NCI-H1417 treated with DMSO at 0.1 percent for 48 hours (cell line): ENCODE measurements at regions not wholly inside any gene's neighbourhood (a gene's known extent, or its start where the extent isn't known, plus 50 kb on each side); places are given as distances from the start of the nearest gene placed in this dataset.

Experiments
- DNase-seq: peaks from one replicate; lab custom pipeline; 2025; lab: John Stamatoyannopoulos, UW

DNA sequence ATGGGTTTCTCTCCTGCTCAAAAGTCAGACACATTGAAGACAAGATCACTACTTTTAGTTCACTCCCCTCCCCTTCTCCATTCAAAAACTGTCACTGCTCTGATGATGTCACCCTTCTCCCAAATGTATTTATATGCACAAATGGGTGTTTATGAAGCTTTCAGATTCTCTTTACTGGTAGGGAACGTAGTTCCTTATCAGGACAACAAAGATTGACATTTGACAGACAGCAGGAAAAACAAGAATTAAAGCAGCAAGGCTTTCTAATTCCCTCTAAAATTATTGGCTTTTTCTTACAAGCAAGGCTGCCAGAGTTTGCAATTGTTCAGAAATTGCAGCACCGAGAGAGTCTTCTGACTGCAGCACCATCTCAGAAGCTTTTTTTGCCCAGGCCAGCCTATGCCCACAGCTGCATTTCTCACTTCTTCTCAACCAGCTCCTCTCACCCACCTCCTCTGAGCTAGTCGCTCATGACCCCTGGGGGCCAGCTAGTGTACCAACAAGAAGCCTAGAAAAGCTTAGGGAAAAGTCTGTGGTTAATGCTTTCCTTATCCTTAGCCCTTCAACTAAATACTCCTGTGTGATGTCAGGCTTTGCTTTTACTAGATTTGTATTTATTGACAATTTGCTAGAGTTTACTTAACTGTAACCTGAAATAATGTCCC is 265.1 kb downstream of the HTR7 start:
- no peak for DNase-seq

DNA sequence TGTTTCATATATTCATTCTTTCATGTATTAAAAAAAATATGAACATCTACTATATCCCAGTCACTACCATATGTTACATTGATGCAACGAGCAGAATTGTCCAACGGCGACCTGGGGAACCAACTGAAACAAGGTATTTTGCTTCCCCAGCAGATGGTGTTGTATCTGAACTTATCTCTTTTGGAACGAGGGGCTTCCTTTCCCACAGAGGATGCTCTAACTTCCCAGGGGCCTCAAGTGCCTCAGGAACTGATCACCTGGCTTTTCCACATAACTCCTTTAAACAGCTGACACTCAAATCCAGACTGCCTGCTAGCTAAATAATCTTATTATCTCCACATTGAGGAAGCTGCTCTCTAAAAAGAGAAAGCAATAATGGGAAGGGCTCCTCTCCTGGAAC is 259.3 kb downstream of the HTR7 start:
- DNase-seq = no peak

DNA sequence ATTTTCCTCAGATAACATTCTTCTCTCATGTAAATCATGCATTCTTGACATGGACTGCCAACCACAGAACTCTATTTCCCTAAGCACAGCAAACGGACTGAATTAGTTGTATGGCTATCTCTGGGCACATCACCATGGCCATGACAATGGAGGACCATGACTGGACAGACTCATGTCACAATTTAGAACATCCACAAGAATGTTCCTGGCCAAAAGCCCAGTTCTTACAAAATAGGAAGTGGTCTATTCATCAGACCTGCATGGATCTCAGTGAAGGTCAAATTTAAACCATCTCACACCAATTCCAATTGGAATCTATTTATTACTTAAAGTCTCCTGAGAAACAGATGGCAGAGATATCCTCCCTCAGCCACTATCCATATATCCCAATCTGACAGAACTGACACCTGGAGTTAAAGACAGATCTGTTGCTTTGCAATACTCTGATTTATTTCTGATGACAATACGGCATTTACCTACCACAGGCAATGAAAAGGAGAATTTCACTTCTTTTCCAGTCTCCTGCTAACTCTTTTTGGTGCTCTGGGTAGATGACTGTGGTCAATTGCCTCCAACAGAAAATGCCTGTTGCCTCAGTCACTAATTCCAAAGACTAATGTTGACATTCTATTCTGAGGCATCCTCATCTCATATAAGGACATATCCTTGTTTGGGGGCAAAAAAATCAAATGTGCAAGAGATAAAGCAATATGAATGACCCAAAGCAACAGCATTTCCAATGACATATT is 254.8 kb downstream of the HTR7 start:
- DNase-seq = no peak

DNA sequence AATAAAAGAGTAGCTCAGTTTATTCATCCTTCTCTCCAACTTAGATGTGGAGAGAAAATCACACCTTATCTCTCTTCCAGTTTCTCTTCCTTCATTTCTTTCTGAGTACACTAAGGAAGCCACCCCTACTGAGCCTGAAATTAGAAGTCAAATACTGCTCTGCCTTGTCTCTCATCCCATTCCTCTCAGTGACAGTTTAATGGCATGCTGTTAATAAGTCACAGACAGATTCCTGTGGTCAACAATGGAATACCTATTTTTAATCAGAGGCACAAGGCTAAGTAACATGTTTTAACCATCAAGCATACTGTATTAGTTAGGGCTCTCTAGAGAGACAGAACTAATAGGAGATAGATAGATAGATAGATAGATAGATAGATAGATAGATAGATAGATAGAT is 253.2 kb downstream of the HTR7 start:
- DNase-seq = no peak

DNA sequence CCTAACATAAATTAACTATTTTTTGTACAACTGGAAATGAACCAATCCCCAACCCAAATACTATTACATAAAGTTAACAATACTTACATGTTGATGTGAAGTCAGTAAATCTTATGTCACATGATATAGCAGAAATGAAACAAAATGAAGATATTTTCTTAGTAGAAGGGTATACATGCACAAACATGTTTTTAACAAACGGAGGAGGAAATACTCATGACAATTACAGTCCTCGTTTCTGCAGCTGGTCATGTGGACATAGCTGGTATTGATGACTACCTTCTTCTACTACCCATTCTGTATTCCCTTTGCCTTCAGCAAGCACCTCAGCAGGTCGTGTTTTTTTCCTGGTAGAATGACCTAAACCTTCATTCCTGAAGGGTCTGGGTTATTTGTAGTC is 252.3 kb downstream of the HTR7 start:
- DNase-seq = no peak

DNA sequence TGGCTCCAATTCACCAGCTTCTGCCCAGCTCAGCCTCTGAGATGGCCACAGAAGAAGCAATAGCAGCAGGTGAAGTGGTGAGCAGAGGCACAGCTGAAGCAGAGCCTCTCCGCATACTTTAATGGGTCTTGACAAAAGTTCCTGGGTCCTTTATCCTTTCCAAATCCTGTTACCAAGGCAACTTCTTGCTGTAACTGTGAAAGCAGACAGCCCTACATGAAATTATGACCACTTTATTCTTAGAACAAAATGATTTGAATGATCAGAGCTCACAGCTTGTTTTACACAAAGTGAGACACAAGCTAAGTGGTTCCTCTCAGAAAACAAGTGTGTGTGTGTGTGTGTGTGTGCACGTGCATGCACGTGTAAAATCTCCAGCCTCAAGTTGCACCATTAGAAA is 245.6 kb downstream of the HTR7 start:
- DNase-seq = no peak

DNA sequence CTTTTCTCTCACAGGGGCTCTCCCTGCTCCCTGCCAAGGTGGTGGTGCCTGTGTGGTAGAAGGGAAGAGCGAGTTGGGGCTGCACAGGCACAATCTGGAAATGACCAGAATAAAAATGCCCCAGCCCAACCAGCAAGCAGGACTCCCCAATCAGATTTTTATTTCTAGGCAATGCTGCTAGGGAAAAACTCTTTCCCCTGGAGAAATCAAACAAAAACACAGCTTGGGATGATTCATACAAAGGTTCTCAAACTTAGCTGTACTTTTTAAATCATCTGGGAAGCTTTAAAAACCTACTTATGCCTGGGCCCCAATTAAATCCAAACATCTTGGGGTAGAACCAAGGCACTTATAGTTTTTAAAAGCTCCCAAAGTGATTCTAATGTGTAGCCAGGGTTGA is 243.2 kb downstream of the HTR7 start:
- no peak for DNase-seq

DNA sequence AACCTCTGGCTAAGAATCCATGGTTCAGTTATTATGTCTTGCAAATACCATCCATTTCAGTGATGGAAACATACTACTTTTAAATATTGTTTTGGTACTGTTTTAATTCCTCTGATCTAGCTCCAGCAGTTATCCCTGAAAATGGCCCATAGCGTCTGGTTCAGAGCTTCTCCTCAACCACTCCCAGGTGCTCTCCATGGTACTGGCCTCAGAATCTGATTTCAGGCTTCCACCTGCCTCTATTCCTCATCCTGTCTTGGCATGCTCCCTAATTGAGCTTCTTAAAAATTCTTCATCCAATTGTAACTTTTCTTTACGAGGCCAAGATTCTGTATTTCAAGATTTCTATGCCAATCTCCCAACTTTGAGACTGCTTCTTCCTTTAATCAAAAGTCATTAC is 236.3 kb downstream of the HTR7 start:
- DNase-seq = no peak

DNA sequence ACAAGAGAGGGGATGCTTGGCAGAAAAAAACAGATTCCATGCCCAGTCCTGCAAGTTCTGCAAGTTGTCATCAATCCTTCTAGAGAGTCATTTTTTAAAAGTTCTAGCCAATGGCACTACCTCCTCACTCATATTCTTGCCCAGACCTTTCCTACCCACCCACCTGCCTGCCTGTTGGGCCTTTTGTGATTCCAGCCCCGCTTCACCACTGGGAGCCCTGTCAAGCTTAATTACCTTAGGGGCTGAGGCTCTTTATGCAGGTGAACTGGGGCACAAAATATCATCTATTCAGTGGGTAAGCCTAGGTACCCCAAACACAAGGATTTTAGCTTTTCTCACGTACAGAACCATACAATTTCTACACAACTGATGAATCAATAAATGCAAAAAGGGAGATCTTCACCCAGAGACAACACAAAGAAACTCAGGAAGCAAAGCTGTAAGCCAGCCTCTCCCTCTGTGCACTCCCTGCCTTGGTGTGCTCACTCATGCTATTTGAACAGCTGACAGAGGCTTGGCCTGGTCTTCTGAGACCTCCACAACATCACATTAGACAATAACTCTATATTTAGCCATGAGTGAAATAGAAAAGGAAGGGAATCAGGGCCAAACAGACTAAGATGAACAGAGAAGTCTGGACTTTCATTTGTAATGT is 222.6 kb downstream of the HTR7 start:
- DNase-seq = no peak

DNA sequence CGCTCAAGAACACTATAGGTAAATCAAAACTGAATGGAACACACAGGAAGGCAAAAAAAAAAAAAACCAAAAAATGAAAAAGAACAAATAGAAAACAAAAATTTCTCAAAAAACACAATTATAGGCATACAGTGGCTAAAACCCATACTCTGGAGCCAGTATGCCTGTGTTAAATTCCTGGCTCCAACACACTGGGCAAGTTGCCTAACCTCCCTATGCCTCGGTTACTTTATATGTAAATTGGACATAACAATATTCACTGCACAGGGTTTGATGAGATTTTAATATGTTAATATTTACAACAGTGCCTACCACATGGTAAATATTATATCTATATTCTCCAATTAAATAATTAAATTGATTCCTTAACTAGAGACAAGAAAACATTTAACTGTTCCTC is 217.1 kb downstream of the HTR7 start:
- DNase-seq = no peak

DNA sequence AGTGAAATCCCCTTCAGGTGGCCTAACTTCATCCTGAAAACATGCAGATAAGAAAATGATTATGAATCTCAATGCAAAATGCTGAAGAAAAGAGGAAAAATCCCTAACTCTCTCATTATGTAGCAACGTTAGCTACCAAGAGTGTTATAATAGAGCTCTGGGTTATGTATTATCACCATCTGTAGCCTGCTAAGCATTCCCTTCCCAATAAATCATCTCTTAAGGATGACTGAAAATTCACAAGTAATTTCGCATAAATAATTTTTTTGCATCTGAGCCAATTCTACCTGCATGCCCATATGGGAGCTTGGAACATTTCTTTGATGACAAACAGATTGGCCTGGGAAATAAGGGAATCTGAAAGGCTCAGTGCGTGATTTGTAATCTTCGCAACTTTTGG is 216.1 kb downstream of the HTR7 start:
- DNase-seq = no peak

DNA sequence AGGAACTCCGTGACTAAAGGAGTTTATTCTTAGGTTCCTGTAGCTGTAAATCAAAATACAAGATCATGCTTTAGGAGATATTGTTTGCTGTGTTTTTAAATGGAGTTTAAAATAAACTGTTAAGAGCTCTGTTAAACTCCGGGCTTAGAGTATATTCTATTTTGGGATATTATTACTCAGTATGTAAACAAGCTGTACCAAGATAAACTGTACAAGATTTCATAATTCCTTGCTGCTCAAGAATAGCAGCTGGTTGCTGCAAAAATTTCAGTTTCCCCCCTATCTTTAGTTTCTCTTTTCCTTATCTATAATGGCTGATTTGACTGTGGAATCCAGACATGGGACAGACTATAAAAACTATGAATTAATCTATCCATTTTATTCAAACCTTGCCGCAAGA is 215.7 kb downstream of the HTR7 start:
- DNase-seq = no peak

DNA sequence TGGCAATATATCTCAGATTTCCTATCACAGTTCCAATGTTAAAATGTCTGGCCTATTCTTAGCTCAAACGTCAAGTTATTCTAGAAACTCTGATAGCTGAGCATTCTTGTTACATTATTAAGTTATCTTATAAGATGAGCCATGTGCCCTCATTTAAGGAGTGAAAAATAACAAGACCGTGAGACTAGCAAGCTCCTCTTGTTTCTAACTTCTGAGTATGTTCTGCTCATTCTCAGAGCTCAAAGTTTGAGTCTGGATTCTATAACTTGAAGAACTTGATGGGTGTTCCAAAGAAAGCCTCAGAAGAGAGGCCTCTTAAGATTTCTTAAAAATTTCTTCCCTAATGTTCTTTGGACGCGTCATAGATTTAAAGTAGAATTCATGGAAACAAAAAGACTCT is 215.2 kb downstream of the HTR7 start:
- DNase-seq = no peak

DNA sequence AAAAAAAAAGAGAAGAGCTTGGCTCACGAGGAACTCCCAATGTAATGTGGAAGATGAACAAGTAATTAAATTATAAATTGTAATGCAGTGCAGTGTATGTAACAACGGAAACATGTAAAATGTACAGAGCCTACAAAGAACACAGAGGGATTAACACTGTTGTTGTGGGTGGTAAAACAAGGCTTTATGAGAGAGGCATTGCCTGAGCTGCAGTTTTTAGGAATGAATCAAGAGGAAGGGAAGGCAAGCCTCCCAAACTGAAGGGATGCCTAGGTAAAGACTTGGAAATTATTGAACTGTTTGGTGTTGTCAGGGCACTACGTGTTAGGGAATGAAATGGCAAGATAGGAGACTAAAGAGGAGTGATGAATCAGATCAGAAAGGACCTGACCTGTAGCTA is 213.7 kb downstream of the HTR7 start:
- no peak for DNase-seq

DNA sequence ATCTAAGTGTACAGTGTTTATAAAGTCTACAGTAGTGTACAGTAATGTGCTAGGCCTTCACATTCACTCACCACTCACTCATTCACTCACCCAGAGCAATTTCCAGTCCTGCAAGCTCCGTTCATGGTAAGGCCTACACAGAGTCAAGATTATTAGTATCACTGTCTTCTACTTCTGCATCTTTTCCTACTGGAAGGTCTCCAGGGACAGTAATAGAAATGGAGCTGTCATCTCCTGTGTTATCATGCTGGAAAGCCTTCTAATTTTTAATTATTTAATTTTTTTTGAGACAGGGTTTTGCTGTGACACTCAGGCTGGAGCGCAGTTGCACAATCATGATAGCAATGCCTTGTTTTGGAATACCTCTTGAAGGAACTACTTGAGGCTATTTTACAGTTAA is 207.0 kb downstream of the HTR7 start:
- no peak for DNase-seq

DNA sequence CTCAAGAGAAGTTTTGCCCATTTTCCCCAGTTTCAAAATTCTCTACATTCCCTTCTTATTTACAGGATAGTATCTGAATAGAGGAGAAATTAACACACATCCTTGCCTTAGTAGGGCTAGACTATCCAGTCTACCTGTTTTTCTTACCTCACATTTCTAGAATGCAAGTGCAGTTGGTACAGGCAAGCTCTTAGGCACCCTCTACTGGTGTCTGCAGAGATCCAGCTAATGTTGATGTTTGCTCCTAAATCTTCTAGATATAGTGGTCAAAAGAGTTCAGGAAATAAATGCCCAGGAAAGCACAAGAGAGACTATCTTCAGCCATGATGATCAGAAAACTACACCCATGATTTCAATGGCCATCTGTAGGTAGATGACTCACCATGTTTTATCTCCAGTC is 205.3 kb downstream of the HTR7 start:
- no peak for DNase-seq

DNA sequence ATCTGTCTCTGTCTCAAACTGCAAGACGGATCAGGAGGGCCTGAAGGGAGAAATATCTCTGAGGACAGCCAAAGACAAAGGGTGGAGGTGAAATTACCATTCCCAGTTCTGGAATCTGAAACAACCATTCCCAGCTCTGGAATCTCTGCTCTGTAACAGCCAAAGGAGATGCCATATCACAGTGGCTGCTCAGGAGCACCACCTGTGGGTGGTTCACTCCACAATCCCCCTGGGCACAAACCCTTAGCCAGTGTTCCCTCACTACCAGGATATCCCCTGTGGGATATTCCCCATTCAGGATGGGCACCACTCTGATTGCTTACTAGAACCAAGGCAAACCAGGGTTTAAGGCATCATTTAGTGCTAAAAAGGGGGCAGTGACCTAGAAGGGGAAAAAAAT is 199.0 kb downstream of the HTR7 start:
- DNase-seq = no peak

DNA sequence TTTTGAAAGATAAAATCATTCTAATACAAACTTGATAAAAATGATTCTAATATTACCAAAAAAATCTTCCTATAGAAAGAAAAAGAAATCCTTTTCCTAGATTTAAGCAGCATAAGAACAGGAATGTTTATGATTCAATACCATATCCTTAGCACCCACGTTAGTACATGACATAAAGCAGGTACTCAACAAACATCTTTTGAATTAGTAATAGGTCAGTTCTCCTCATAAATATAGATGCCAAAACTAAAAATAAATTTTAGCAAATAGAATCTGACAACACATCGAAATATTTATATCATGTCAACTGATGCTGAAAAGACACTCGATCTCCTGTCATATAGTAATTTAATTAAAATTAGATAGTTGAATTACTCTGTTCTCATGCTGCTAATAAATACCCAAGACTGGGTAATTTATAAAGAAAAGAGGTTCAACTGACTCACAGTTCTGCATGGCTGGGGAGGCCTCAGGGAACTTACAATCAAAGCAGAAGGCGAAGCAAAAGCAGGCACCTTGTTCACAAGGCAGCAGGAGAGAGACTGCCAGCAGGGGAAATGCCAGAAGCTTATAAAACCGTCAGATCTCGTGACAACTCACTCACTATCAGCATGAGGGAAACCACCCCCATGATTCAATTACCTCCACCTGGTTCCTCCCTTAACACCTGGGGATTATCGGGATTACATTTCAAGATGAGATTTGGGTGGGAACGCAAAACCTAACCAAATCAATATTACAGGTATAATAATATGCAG is 191.8 kb downstream of the HTR7 start:
- DNase-seq = no peak

DNA sequence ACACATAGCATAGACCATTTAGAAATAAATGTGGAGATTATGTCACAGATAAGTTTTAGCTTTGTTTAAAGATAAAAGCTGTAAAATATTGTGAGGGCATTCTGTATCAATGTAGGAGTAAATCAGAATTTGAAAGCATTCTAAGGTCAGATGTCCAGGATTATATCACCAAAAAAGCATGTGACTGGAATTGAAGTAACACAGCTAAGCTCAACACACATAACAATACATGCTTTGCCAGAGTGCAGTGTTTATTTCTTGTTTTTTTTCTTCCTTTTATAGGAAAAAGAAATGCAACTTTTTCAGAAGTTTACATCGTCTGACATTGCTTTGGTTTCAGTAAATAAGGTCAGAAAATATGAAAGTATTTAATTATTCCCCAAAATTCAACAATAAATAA is 183.4 kb downstream of the HTR7 start:
- no peak for DNase-seq

DNA sequence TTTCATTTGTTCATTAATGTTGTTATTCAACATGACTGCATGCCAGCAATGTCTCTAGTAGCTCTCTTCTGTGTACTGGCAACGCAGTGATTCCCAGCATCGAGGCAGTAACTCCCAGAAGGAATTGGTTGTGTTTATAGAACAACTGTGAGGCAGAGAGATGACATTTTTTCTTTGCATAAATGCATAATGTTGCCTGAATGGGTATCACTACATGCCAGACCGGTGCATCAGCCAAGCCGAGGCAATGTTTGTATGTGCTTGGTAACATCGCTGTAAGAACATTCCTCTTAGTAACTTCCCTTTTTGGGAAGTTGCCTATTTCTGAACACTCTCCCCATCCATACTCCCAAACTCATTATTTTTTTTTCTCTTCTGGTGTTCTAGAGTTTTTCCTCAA is 182.9 kb downstream of the HTR7 start:
- no peak for DNase-seq

DNA sequence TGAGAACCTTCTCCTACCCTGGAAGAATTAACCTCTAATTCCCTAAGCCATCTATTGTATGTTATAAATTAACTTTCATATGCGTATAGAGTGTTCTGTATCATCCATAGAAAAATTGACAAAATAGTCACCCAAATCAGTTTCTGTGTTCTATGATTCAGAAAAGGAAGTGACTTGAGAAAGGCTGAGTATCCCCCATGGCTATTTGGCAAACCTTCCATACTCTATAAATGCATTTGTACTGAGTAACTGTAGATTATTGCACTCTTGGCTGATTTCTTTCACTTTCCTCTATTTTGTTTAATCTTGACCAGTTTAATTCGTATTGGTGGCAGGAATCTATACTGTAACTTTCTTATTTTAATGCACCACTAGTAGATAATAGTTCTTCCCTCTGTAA is 182.2 kb downstream of the HTR7 start:
- no peak for DNase-seq
